ENCODE measurements at regions not wholly inside any gene's neighbourhood (a gene's known extent, or its start where the extent isn't known, plus 50 kb on each side); places are given as distances from the start of the nearest gene placed in this dataset.
"Not testable (repeated sequence)": the region's sequence is repeated elsewhere in the genome, so short reads cannot be mapped to it uniquely, and the experiment has no call there.

- ATAC-seq, result no peak
These were observed 722.3 kb downstream of the PLA2G4A start for GRCh38 chr1:187551061-187551460.

GRCh38 chr1:187563191-187563590 is 734.4 kb downstream of the PLA2G4A start:
- ATAC-seq, result no peak

- no peak for ATAC-seq
These were observed 737.6 kb downstream of the PLA2G4A start for GRCh38 chr1:187566354-187566753.

GRCh38 chr1:187568067-187568466 is 739.3 kb downstream of the PLA2G4A start:
- ATAC-seq, result no peak

GRCh38 chr1:187570166-187570565 is 741.4 kb downstream of the PLA2G4A start:
- no peak for ATAC-seq

GRCh38 chr1:187577610-187578009 is 748.9 kb downstream of the PLA2G4A start:
- no peak for ATAC-seq

- ATAC-seq, result no peak
These were observed 760.2 kb downstream of the PLA2G4A start for GRCh38 chr1:187588917-187589316.

GRCh38 chr1:187605736-187606135 is 777.0 kb downstream of the PLA2G4A start:
- ATAC-seq, result no peak

GRCh38 chr1:187615853-187616735 is 787.3 kb downstream of the PLA2G4A start:
- ATAC-seq, result not testable (repeated sequence)

- not testable (repeated sequence) for ATAC-seq
These were observed 788.1 kb downstream of the PLA2G4A start for GRCh38 chr1:187616830-187617229.

- ATAC-seq, result no peak
These were observed 789.0 kb downstream of the PLA2G4A start for GRCh38 chr1:187617776-187618175.

- ATAC-seq, result no peak
These were observed 790.4 kb downstream of the PLA2G4A start for GRCh38 chr1:187619175-187619574.

- ATAC-seq, result no peak
These were observed 793.2 kb downstream of the PLA2G4A start for GRCh38 chr1:187621951-187622350.

- ATAC-seq, result no peak
These were observed 793.8 kb downstream of the PLA2G4A start for GRCh38 chr1:187622545-187622944.

- no peak for ATAC-seq
These were observed 796.2 kb downstream of the PLA2G4A start for GRCh38 chr1:187624812-187625545.

GRCh38 chr1:187626056-187626455 is 797.3 kb downstream of the PLA2G4A start:
- ATAC-seq, result no peak

GRCh38 chr1:187627516-187627915 is 798.8 kb downstream of the PLA2G4A start:
- ATAC-seq, result no peak

GRCh38 chr1:187629075-187629474 is 800.3 kb downstream of the PLA2G4A start:
- ATAC-seq, result no peak

GRCh38 chr1:187630653-187631380 is 802.1 kb downstream of the PLA2G4A start:
- ATAC-seq, result no peak

GRCh38 chr1:187631381-187631675 is 802.6 kb downstream of the PLA2G4A start:
- ATAC-seq, result no peak

GRCh38 chr1:187631984-187632383 is 803.2 kb downstream of the PLA2G4A start:
- ATAC-seq, result no peak

- ATAC-seq, result no peak
These were observed 806.2 kb downstream of the PLA2G4A start for GRCh38 chr1:187634940-187635339.

- ATAC-seq, result no peak
These were observed 810.1 kb downstream of the PLA2G4A start for GRCh38 chr1:187638733-187639434.
